ENCODE measurements at regions not wholly inside any gene's neighbourhood (a gene's known extent, or its start where the extent isn't known, plus 50 kb on each side); places are given as distances from the start of the nearest gene placed in this dataset.

DNA sequence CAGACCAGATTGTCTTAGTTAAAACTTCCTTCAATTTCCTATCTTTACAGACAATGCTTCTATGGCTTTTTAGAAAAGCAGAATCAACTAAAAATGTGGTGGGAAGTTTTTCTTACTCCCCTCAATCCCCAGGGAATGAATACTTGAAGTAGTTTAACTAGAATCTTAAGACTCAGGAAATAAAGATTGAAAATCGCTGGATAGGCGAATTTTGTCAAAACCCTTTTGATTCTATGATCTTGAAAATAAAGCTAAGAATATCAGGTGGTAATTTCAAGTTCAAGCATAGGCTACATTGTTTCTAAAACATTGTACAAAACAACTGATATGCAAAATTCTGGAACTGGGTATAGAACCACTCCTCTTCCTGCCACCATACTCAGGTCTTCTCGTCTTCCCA, 276.5 kb upstream of the GK2 start:
- Histone ChIP-seq H3K27me3 (no peaks in the 10 kb centered on the region), H3K4me1 (ENCODE audit: insufficient read depth) (no peaks in the 10 kb centered on the region), H3K27ac (no peak overlapping the region), H3K36me3 (no peaks in the 10 kb centered on the region), H3K9me3 (no peaks in the 10 kb centered on the region), H3K4me3 (no peak overlapping the region)
- no peak for DNase-seq
- intact Hi-C loops (cut with DNase I): no loop called here
- WGBS, 3 donors: 82 to 84% (median 83%) methylated on average over 3 of the region's 3 CpGs
- TF ChIP-seq EP300 (IDR thresholded peaks at IDR 0.05): no peak
- TF ChIP-seq, protein P1, sequence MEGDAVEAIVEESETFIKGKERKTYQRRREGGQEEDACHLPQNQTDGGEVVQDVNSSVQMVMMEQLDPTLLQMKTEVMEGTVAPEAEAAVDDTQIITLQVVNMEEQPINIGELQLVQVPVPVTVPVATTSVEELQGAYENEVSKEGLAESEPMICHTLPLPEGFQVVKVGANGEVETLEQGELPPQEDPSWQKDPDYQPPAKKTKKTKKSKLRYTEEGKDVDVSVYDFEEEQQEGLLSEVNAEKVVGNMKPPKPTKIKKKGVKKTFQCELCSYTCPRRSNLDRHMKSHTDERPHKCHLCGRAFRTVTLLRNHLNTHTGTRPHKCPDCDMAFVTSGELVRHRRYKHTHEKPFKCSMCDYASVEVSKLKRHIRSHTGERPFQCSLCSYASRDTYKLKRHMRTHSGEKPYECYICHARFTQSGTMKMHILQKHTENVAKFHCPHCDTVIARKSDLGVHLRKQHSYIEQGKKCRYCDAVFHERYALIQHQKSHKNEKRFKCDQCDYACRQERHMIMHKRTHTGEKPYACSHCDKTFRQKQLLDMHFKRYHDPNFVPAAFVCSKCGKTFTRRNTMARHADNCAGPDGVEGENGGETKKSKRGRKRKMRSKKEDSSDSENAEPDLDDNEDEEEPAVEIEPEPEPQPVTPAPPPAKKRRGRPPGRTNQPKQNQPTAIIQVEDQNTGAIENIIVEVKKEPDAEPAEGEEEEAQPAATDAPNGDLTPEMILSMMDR (IDR thresholded peaks at IDR 0.05): no peak
- no peak for TF ChIP-seq POLR2A (IDR thresholded peaks at IDR 0.05)

DNA sequence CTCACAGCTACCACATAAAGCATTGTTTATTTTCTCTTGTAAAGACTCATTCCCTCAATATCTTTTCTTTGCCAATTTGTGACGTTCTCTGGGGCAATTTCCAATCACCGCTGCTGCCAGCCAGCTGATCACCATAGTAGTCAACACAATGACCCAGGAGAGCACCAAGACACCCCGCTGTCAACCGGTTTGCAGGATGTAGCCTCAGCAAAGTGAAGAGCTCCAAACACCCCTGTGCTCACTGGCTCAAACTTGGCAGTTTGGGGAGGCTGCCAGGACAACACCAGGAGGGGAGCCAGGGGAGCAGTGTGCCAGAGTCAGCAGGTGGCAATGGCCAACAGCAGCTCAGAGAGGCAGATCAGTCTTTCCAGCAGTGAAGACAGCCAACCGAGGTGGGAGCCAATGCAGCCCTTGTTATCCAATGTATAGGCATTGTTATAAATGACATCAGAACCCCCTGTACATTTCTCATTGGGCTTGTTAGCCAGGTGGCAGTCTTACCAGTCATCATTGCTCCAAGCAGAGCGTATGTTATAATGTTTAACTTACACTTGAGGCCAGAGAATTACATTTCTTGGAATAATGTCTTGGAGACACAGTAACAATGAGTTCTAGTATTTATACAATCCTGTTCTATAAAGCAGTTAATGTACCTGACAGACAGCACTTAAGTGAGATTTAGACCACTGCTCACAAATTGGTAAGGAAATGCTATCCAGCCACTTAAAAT, 274.9 kb upstream of the GK2 start:
- H3K4me1 ChIP-seq (ENCODE audit: insufficient read depth): no peaks in the 10 kb centered on the region
- no peaks in the 10 kb centered on the region for H3K9me3 ChIP-seq
- no peaks in the 10 kb centered on the region for H3K36me3 ChIP-seq
- intact Hi-C loops (cut with DNase I): no loop called here
- WGBS, 3 donors: 66 to 78% (median 66%) methylated on average over 6 of the region's 6 CpGs
- no peak overlapping the region for H3K27ac ChIP-seq
- no peaks in the 10 kb centered on the region for H3K27me3 ChIP-seq
- DNase-seq: no peak
- H3K4me3 ChIP-seq: no peak overlapping the region
- TF ChIP-seq, protein P1 (IDR thresholded peaks at IDR 0.05): no peak
- TF ChIP-seq EP300 (IDR thresholded peaks at IDR 0.05) (no peak), POLR2A (IDR thresholded peaks at IDR 0.05) (no peak)

GRCh38 chr4:79682161-79682560, 274.1 kb upstream of the GK2 start:
- no peaks in the 10 kb centered on the region for H3K4me1 ChIP-seq (ENCODE audit: insufficient read depth)
- H3K4me3 ChIP-seq: no peak overlapping the region
- H3K27ac ChIP-seq: no peak overlapping the region
- no peak for DNase-seq
- H3K36me3 ChIP-seq: no peaks in the 10 kb centered on the region
- 86 to 88% (median 86%) methylated on average over 4 of the region's 4 CpGs for WGBS, 3 donors
- intact Hi-C loops (cut with DNase I): no loop called here
- TF ChIP-seq, protein P1 (IDR thresholded peaks at IDR 0.05): no peak
- TF ChIP-seq EP300 (IDR thresholded peaks at IDR 0.05) (no peak), POLR2A (IDR thresholded peaks at IDR 0.05) (no peak)
- no peaks in the 10 kb centered on the region for H3K9me3 ChIP-seq
- no peaks in the 10 kb centered on the region for H3K27me3 ChIP-seq

GRCh38 chr4:79679859-79680258, 271.8 kb upstream of the GK2 start:
- Histone ChIP-seq H3K27me3 (no peaks in the 10 kb centered on the region), H3K36me3 (no peaks in the 10 kb centered on the region), H3K4me3 (no peak overlapping the region), H3K9me3 (no peaks in the 10 kb centered on the region), H3K4me1 (ENCODE audit: insufficient read depth) (no peaks in the 10 kb centered on the region), H3K27ac (no peak overlapping the region)
- no peak for TF ChIP-seq EP300 (IDR thresholded peaks at IDR 0.05)
- TF ChIP-seq, protein P1 (IDR thresholded peaks at IDR 0.05): no peak
- no peak for TF ChIP-seq POLR2A (IDR thresholded peaks at IDR 0.05)
- DNase-seq: no peak
- 96 to 100% (median 97%) methylated on average over 1 of the region's 1 CpG for WGBS, 3 donors
- intact Hi-C loops (cut with DNase I): no loop called here

All from ovary (tissue), 7 donors.